ENCODE measurements at regions not wholly inside any gene's neighbourhood (a gene's known extent, or its start where the extent isn't known, plus 50 kb on each side); places are given as distances from the start of the nearest gene placed in this dataset.
A peak's percentile ranks its signal among the peaks of the same experiment; 100 is the strongest.

- Histone ChIP-seq H3K9me3 (no peaks in the 10 kb centered on the region), H3K27me3 (no peaks in the 10 kb centered on the region), H3K4me3 (no peak overlapping the region), H3K27ac (no peak overlapping the region), H3K36me3 (no peaks in the 10 kb centered on the region), H3K4me1 (no peaks in the 10 kb centered on the region)
- TF ChIP-seq CTCF (IDR thresholded peaks at IDR 0.05) = no peak
- no peak for DNase-seq (ENCODE audit: low spot score)
Observed at GRCh38 chr2:238650536-238650935, 197.3 kb upstream of the TWIST2 start.

- peak; percentile 32 for DNase-seq (ENCODE audit: low spot score)
- Histone ChIP-seq H3K36me3 (no peaks in the 10 kb centered on the region), H3K4me1 (no peaks in the 10 kb centered on the region)
Observed at GRCh38 chr2:238651306-238652052, 196.4 kb upstream of the TWIST2 start.

GRCh38 chr2:238652053-238652770 lies 195.7 kb upstream of the TWIST2 start:
- Histone ChIP-seq H3K36me3 (no peaks in the 10 kb centered on the region), H3K4me3 (no peak overlapping the region), H3K4me1 (no peaks in the 10 kb centered on the region), H3K27me3 (no peaks in the 10 kb centered on the region), H3K9me3 (no peaks in the 10 kb centered on the region), H3K27ac (no peak overlapping the region)
- no peak for TF ChIP-seq CTCF (IDR thresholded peaks at IDR 0.05)
- DNase-seq (ENCODE audit: low spot score) = peak; percentile 26

More at GRCh38 chr2:238651306-238652052, 196.4 kb upstream of the TWIST2 start:
- Histone ChIP-seq H3K27ac (no peak overlapping the region), H3K27me3 (no peaks in the 10 kb centered on the region), H3K9me3 (no peaks in the 10 kb centered on the region), H3K4me3 (no peak overlapping the region)
- TF ChIP-seq CTCF (IDR thresholded peaks at IDR 0.05) = no peak

- no peak overlapping the region for H3K4me3 ChIP-seq
- H3K36me3 ChIP-seq = no peaks in the 10 kb centered on the region
- H3K9me3 ChIP-seq = no peaks in the 10 kb centered on the region
- no peak for DNase-seq (ENCODE audit: low spot score)
- H3K4me1 ChIP-seq = no peaks in the 10 kb centered on the region
- H3K27ac ChIP-seq = no peak overlapping the region
- no peaks in the 10 kb centered on the region for H3K27me3 ChIP-seq
- no peak for TF ChIP-seq CTCF (IDR thresholded peaks at IDR 0.05)
Observed at GRCh38 chr2:238652771-238653157, 195.1 kb upstream of the TWIST2 start.

GRCh38 chr2:238653431-238654109 lies 194.3 kb upstream of the TWIST2 start:
- Histone ChIP-seq H3K27me3 (no peaks in the 10 kb centered on the region), H3K9me3 (no peaks in the 10 kb centered on the region), H3K4me3 (no peak overlapping the region), H3K27ac (no peak overlapping the region), H3K36me3 (no peaks in the 10 kb centered on the region), H3K4me1 (no peaks in the 10 kb centered on the region)
- DNase-seq (ENCODE audit: low spot score) = peak; percentile 43
- no peak for TF ChIP-seq CTCF (IDR thresholded peaks at IDR 0.05)
